Gastroesophageal sphincter (tissue), 3 donors: ENCODE measurements at regions not wholly inside any gene's neighbourhood (a gene's known extent, or its start where the extent isn't known, plus 50 kb on each side); places are given as distances from the start of the nearest gene placed in this dataset.

ENCODE experiments used
- CTCF ChIP-seq, 4 experiments: fragments of 200-600 bp in 2 of 4; fragments of 450-650 bp in 2 of 4; sonication (generic) in 1 of 4; IDR thresholded peaks; one replicate each; pipeline ENCODE4 v1.5.1; 2017 to 2019; ENCODE audit warnings: antibody characterized with exemption in 4 of 4, mild to moderate bottlenecking in 2 of 4, moderate library complexity in 2 of 4
- EP300 ChIP-seq: sonication (generic); formaldehyde crosslinking; IDR thresholded peaks from one replicate; pipeline ENCODE4 v1.6.1; 2017; ENCODE audit warnings: antibody characterized with exemption, mild to moderate bottlenecking
- POLR2A ChIP-seq, 2 donors: fragments of 450-650 bp; IDR thresholded peaks; one replicate each; pipeline ENCODE4 v1.6.1; 2017; ENCODE audit warnings: antibody characterized with exemption in 2 of 2, mild to moderate bottlenecking in 2 of 2, moderate library complexity in 1 of 2
- POLR2AphosphoS5 ChIP-seq: sonication (generic); formaldehyde crosslinking; IDR thresholded peaks from one replicate; pipeline ENCODE4 v1.6.1; 2017; ENCODE audit warnings: antibody characterized with exemption

- no peak for TF ChIP-seq CTCF (IDR thresholded peaks at IDR 0.05)
- TF ChIP-seq EP300, result no peak
- no peak for TF ChIP-seq POLR2A (IDR thresholded peaks at IDR 0.05)
- TF ChIP-seq POLR2AphosphoS5, result no peak
These were observed 143.1 kb upstream of the GAREM1 start for GRCh38 chr18:32613821-32614220.
